Esophagus squamous epithelium (tissue), 4 donors: ENCODE measurements at regions not wholly inside any gene's neighbourhood (a gene's known extent, or its start where the extent isn't known, plus 50 kb on each side); places are given as distances from the start of the nearest gene placed in this dataset.

Source experiments
- CTCF ChIP-seq, 6 experiments: fragments of 450-650 bp in 4 of 6; fragments of 200-600 bp in 2 of 6; sonication (generic) in 2 of 6; IDR thresholded peaks; one replicate each; pipeline ENCODE4 v1.5.1; 2016 to 2019; ENCODE audit warnings: antibody characterized with exemption in 6 of 6, mild to moderate bottlenecking in 4 of 6, moderate library complexity in 4 of 6
- POLR2A ChIP-seq, 4 donors: fragments of 450-650 bp; IDR thresholded peaks; one replicate each; pipeline ENCODE4 v1.6.1; 2017; ENCODE audit warnings: antibody characterized with exemption in 4 of 4, mild to moderate bottlenecking in 4 of 4, moderate library complexity in 3 of 4

GRCh38 chr2:609881-610280, 67.3 kb downstream of the TMEM18 start:
- no peak for TF ChIP-seq CTCF (IDR thresholded peaks at IDR 0.05)
- no peak for TF ChIP-seq POLR2A (IDR thresholded peaks at IDR 0.05)
